Non-pigmented ciliary epithelial cell (primary cell): ENCODE measurements at regions not wholly inside any gene's neighbourhood (a gene's known extent, or its start where the extent isn't known, plus 50 kb on each side); places are given as distances from the start of the nearest gene placed in this dataset.
A peak's percentile ranks its signal among the peaks of the same experiment; 100 is the strongest.
"Not testable (repeated sequence)": the region's sequence is repeated elsewhere in the genome, so short reads cannot be mapped to it uniquely, and the experiment has no call there.

ENCODE experiments used
- DNase-seq: peaks from one replicate; pipeline ENCODE4 v3.0.0-alpha.2; 2010; ENCODE audit warnings: low read depth

GRCh38 chr5:99589424-99589823, 660.6 kb upstream of the CHD1 start:
- no peak for DNase-seq

DNA sequence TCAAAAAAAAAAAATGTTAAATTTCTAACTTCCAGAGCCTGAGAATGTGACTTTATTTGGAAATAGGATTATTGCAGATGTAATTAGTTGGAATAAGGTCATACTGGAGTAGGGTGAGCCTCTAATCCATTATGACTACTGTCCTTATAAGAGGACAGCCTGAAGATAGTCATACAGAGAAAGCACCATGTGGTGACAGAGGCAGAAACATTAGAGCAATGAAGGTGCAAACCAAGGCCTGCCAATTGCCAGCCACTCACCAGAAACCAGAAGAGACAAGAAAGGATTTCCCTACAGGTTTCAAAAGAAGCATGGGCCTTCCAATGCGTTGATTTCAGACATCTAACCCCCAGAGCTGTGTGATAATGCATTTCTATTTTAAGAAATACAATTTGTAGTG, 659.2 kb upstream of the CHD1 start:
- DNase-seq: no peak

DNA sequence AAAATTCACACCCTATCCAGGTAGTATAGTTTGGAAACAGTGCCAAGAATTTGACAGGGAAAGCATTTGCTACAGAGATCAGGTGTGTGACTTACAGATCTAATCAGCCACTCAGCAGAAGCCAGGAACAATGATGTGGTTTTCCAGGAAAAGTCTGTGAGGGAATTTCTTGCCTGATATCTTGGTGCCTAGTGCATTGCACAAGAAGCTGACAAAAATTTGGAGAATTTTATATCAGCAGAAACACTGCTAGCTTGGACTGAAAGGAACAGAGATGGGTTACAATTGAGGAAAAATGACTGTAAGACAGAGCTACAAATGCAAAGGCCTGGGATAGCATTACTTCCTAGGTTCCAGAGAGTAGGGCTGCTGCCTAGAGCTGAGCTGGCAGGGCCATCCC, 658.1 kb upstream of the CHD1 start:
- DNase-seq: no peak

DNA sequence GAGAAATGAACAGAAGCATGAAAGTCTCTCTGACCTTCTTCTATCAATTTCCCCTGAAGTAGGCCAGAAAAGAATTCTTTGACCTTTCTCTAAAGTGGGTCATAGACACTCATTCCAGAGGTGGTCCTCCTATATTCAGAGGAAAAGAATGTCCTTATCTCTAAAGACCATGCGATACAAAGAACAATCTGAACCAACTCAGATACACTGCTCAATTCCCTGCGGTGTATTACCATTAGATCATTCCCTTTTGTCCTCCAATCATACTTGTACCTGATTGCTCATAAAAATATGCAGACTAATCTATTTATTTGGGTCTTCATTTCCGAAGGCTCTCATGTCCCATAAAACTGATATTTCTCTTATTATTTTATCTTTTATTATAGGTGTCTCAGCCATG, 652.4 kb upstream of the CHD1 start:
- peak; percentile 14 for DNase-seq

GRCh38 chr5:99562937-99563627, 634.3 kb upstream of the CHD1 start:
- DNase-seq: not testable (repeated sequence)

- DNase-seq: no peak
Observed at GRCh38 chr5:99553211-99553810, 624.5 kb upstream of the CHD1 start.

GRCh38 chr5:99544356-99544755, 615.5 kb upstream of the CHD1 start:
- DNase-seq: no peak

GRCh38 chr5:99543841-99544240, 615.0 kb upstream of the CHD1 start:
- DNase-seq: peak; percentile 17

- not testable (repeated sequence) for DNase-seq
Observed at GRCh38 chr5:99534241-99534640, 605.4 kb upstream of the CHD1 start.

DNA sequence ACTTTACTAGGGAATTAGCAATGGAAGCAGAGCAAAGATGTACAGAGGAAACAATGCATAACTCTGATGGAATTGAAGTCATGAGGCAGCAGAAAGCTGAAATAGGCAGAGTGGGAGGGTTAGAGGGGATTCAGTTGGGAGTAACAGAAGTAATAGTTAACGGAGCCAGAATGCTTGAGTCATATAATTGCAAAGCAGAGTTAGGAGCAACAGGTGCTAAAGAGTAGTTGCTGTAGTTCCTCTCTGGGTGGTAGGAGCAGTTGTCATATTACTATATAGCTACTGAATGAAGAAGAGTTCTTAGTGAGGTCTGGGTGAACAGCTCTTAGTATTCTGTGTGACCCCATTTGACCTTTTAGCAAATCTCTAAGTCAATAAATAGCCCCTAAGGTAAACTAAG, 592.9 kb upstream of the CHD1 start:
- not testable (repeated sequence) for DNase-seq

GRCh38 chr5:99515864-99516490, 587.2 kb upstream of the CHD1 start:
- not testable (repeated sequence) for DNase-seq

GRCh38 chr5:99510237-99510866, 581.5 kb upstream of the CHD1 start:
- DNase-seq: not testable (repeated sequence)

DNA sequence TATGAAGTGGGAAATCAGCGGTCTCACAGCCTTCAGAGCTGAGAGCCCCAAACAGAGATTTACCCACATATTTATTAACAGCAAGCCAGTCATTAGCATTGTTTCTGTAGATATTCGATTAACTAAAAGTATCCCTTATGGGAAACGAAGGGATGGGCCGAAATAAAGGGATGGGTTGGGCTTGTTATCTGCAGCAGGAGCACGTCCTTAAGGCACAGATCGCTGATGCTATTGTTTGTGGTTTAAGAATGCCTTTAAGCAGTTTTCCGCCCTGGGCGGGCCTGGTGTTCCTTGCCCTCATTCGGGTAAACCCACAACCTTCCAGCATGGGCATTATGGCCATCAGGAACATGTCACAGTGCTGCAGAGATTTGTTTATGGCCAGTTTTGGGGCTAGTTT, 580.3 kb upstream of the CHD1 start:
- not testable (repeated sequence) for DNase-seq

- DNase-seq: not testable (repeated sequence)
Observed at GRCh38 chr5:99495456-99495855, 566.6 kb upstream of the CHD1 start.

GRCh38 chr5:99478450-99478849, 549.6 kb upstream of the CHD1 start:
- not testable (repeated sequence) for DNase-seq

GRCh38 chr5:99473328-99473727, 544.5 kb upstream of the CHD1 start:
- DNase-seq: not testable (repeated sequence)

DNA sequence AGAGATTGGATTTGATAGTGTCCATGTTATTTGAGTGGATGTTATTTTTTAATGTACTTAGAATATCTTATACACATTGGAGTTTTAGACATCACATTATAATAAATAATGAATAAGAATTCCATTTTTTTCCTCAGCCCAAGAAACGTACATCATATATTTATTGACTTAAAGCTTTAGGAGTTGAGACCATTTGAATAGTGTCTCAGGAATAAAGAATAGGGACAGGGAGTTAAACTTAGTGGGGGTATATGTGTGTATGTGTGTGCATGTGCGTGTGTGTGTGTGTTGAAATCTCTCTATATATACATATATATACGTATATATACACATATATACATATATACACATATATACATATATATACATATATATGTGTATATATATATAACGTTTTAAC, 542.9 kb upstream of the CHD1 start:
- not testable (repeated sequence) for DNase-seq

DNA sequence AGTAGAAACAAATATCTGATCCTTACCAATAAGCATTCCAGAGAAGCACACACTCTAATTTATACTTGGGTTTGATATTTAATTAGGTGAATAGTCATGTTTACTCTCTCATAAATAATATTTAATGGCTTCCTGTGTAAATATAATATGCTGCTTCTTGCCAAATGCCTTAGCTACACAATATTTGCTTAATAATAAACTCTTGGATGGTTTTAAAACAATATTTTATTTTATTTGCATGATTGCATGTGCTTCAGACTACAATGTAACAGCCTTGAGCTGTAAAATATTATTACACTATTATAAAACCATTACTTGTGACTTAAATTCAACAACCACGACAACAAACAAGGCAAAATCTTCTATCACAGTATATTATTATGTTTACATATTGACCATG, 542.4 kb upstream of the CHD1 start:
- DNase-seq: not testable (repeated sequence)

GRCh38 chr5:99470636-99471035, 541.8 kb upstream of the CHD1 start:
- not testable (repeated sequence) for DNase-seq

- no peak for DNase-seq
Observed at GRCh38 chr5:99460701-99461100, 531.9 kb upstream of the CHD1 start.

GRCh38 chr5:99453196-99453595, 524.4 kb upstream of the CHD1 start:
- DNase-seq: no peak

DNA sequence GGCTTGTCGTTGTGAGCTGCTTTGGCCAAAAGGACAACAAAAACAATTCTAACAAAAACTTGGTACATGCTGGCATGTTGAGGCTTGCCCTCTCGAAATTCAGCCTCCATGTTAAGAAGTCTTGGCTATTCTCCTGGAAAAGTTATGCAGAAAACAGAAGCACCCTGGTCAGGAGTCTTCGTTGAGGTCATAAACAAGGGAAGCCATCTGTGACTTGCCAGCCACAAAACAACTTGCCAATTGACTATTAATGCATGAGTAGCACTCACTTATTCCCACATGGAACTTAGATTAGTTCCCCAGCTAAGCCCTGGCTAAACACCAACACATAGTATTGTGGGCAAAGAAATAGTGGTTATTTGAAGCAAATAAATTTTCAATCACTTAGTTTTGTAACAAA, 521.0 kb upstream of the CHD1 start:
- no peak for DNase-seq

GRCh38 chr5:99445805-99446204, 517.0 kb upstream of the CHD1 start:
- DNase-seq: no peak
